C4-2B (cell line): ENCODE measurements at regions not wholly inside any gene's neighbourhood (a gene's known extent, or its start where the extent isn't known, plus 50 kb on each side); places are given as distances from the start of the nearest gene placed in this dataset.

Source experiments
- H3K27ac ChIP-seq: fragments of 450-650 bp; 2 replicates; pipeline ENCODE4 v1.5.1; 2017
- ZFX ChIP-seq: fragments of 450-650 bp; IDR thresholded peaks from 2 replicates; pipeline ENCODE4 v1.6.1; 2017
- TF ChIP-seq, protein P1 (sequence below): fragments of 450-650 bp; conservative IDR thresholded peaks from 2 replicates; pipeline ENCODE4 v1.5.1; 2017; ENCODE audit warnings: mild to moderate bottlenecking

DNA sequence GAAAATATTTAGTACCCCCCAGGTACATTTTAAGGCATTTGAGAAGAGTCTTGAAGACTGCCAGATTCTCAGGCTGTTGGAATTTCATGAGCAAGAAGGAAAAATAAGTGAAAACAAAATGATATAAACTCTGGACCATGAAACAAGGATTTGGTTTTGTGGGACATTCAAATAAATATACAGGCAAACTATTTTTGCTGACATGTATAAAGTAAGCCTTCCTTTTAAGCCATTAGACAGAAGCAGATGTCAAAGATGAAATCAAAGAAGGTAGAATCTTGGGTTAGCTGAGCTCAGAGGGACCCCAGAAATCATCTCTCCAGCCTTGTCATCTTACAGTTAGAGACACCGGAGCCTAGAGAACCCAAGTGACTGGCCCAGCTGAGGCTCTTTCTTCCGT lies 51.3 kb upstream of the ACSL3 start:
- no peak overlapping the region for H3K27ac ChIP-seq
- TF ChIP-seq, protein P1, sequence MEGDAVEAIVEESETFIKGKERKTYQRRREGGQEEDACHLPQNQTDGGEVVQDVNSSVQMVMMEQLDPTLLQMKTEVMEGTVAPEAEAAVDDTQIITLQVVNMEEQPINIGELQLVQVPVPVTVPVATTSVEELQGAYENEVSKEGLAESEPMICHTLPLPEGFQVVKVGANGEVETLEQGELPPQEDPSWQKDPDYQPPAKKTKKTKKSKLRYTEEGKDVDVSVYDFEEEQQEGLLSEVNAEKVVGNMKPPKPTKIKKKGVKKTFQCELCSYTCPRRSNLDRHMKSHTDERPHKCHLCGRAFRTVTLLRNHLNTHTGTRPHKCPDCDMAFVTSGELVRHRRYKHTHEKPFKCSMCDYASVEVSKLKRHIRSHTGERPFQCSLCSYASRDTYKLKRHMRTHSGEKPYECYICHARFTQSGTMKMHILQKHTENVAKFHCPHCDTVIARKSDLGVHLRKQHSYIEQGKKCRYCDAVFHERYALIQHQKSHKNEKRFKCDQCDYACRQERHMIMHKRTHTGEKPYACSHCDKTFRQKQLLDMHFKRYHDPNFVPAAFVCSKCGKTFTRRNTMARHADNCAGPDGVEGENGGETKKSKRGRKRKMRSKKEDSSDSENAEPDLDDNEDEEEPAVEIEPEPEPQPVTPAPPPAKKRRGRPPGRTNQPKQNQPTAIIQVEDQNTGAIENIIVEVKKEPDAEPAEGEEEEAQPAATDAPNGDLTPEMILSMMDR: no peak
- TF ChIP-seq ZFX: no peak

DNA sequence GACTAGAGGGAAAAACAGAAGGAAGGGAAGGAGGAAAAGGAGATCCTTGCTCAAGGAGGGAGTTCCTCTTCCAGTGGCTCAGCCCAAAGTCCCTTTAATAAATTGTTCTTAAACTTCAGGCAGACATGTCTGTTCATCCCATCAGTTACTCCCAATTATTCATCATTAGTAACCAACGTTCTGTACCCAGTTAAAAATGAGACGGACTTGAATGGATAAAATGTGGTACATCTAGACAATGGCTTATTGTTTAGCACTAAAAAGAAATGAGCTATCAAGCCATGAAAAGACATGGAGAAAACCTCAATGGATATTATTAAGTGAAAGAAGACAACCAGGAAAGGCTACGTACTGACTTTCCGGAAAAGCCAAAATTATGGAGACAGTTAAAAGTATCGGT lies 50.8 kb upstream of the ACSL3 start:
- H3K27ac ChIP-seq: no peak overlapping the region
- TF ChIP-seq ZFX: no peak
- TF ChIP-seq, protein P1: no peak
